HG03520 (cell line): ENCODE measurements at regions not wholly inside any gene's neighbourhood (a gene's known extent, or its start where the extent isn't known, plus 50 kb on each side); places are given as distances from the start of the nearest gene placed in this dataset.

Experiments
- ATAC-seq: cut with Tn5 transposase; IDR thresholded peaks from one replicate; pipeline ENCODE4 v1.9.1; 2021; ENCODE audit warnings: mild to moderate bottlenecking, moderate library complexity; ENCODE audit not compliant: unreplicated experiment

DNA sequence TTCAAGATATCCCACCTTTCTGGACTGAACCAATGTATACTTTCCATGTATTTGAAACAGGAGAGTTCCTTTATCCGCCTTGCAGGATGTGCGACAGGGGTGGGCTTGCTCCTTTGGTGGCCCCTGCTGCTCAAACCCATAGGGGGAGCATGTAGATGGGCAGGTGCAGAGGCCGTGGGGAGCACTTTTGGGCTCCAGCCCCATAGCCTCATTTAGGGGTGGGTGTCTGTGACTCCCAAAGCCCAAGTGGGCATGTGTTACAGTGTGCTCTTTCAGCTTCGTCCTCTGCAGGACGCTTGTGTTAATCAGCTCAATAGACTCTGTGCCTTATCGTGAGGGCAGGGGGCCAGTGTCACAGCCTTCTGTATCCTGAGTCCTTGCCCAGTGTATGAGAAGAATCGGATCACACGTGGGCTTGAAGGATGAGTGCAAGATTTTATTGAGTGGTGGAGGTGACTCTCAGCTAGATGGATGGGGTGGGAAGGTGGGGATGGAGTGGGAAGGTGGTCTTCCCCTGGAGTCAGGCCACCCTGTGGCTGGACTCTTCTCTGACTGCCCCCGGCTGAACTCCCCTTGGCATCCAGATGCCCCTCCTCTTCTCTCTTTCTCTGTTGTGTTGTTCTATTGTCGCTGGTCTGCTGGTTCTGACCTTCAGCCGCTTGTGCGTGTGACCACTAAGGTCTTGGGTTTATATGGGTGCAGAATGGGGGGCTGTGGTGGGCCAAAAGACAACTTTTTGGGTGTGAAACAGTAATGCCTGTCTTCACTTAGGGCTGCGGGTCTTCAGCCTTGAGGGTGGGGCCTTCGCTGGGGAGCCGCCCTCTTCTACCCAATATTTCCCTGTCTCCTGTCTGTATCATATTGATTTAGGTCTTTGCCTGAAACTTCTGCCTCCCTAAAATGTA, 262.2 kb downstream of the GLRX3 start:
- ATAC-seq: no peak

GRCh38 chr10:130399425-130399950, 263.3 kb downstream of the GLRX3 start:
- ATAC-seq: no peak

GRCh38 chr10:130400890-130401289, 264.7 kb downstream of the GLRX3 start:
- no peak for ATAC-seq

GRCh38 chr10:130401860-130402765, 265.9 kb downstream of the GLRX3 start:
- ATAC-seq: no peak

DNA sequence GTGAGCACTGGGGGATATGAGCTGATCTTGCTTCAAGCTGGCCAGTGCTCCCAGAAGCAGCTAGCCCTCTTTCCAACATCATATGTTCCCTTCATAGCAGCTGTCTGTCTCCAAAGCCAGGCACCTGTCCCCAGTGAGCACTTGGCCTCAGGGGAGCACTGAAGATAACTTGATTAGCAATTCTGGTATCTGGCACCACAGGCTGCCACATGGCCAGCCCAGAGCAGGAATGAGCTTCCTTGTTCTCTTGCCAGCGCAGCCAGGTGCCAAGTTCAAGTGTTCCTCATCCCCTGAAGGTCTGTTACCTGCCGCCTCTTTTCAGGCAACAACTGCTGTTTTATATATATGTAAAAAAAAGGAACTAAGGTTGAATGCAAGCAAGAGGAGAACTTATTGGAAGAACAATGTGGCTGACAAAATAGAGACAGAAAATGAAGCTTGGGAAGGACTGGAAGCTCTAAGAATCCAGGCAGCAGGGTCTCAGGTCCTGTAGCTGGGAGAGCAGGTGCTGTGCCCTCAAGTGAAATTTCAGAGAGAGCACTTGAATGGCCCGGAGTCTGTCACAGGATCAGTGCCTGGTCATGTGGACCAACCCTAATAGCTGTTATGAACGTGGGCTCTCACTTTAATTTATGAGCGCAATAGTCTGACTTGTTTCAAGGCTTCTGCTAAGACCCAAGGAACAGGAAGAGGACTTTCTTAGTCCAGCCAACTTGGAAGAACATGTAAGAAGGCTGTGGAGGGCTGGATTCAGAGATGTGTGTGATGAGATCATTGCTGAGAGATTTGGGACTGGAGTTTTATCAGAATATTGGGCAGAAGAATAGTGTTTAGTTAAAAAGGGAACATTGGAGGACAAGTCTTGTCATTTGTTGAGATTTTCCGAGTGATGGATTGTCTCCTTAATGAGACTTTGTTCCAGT, 267.2 kb downstream of the GLRX3 start:
- no peak for ATAC-seq

GRCh38 chr10:130404476-130405055, 268.4 kb downstream of the GLRX3 start:
- no peak for ATAC-seq

GRCh38 chr10:130407052-130407451, 270.9 kb downstream of the GLRX3 start:
- no peak for ATAC-seq

DNA sequence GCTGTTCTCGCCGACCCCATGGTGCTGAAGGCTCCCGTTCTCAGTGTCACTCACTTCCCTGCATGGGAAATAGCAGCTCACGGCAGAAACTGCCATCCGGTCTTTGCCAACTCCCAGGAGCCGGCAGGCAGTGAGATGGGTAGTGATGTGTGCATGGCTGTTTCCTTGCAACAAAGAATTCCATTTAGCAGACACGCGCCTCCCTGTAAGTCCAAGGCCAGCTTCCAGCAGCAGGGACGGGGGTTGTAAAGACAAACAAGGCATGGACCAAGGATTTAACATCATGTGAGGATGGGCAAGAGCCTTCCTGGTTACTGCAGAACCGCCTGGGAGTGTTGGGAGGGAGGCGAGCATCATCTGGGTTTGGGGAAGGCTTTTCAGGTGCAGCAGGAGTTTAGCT, 273.1 kb downstream of the GLRX3 start:
- no peak for ATAC-seq

DNA sequence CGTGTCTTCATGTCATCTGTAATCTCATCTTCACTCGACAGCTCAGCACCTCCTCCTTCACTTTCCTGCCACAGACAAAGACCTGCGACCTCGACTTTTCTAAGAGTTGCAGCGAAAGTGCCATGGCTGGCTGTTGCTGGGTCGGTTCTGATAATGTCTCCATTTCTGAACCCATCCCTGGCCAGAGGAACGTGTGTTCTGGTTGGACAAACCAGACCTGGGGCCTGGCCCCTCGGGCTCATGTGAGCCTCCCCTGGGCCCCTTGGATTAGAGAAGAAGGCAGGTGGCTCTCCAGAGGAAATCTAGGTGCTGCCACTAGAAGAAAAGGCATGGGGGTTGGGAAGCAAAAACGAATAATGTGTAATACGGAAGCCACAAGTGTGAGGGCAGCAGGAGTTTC, 273.7 kb downstream of the GLRX3 start:
- no peak for ATAC-seq

DNA sequence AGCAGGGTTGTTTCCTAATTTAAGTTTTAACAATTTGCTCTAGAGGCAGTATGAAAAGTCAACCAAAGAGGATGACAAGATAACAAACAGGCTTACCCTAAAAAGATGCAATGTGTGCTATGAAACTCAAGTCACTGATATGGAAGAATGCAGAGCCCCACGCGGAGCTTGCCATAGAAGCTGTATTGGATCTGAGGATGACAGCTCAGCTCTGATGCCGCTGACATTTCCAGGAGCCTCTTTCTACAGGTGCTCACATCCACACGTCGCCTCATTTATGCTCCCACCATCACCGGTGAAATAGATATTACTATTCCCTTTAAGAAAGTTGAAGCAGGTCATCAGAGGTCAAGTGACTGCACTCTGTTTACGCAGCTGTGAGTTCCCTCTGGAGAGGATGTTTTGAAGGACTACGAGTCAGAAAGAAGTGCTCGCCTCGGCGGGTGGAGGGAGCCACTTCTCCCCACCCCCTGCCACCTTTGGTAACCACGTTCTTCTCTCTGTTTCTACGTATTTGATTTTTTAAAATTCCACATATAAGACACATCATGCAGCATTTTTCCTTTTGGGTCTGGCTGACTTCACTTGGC, 275.4 kb downstream of the GLRX3 start:
- no peak for ATAC-seq

GRCh38 chr10:130412317-130412716, 276.1 kb downstream of the GLRX3 start:
- ATAC-seq: no peak

GRCh38 chr10:130416334-130417150, 280.4 kb downstream of the GLRX3 start:
- no peak for ATAC-seq

- ATAC-seq: no peak
Observed at GRCh38 chr10:130418731-130419130, 282.5 kb downstream of the GLRX3 start.

DNA sequence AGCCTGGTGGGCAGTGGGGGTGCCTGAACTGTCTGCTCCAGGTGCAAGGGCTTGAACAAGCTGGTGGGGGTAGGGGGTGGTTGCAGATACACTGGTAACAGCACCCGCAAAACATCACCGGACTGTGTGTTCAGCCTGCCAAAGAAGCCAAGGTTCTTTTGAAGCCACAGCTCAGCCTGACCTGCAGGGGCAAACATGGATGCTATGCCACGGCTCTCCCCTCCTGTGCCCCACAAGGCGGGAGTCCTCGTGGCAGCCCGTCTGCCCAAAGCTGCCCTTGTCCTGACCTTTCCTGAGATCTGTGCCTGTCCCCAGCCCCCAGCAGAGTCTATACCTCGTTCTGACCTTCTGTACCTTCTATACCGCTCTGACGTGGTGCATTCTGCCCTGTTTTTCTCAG, 285.7 kb downstream of the GLRX3 start:
- no peak for ATAC-seq

DNA sequence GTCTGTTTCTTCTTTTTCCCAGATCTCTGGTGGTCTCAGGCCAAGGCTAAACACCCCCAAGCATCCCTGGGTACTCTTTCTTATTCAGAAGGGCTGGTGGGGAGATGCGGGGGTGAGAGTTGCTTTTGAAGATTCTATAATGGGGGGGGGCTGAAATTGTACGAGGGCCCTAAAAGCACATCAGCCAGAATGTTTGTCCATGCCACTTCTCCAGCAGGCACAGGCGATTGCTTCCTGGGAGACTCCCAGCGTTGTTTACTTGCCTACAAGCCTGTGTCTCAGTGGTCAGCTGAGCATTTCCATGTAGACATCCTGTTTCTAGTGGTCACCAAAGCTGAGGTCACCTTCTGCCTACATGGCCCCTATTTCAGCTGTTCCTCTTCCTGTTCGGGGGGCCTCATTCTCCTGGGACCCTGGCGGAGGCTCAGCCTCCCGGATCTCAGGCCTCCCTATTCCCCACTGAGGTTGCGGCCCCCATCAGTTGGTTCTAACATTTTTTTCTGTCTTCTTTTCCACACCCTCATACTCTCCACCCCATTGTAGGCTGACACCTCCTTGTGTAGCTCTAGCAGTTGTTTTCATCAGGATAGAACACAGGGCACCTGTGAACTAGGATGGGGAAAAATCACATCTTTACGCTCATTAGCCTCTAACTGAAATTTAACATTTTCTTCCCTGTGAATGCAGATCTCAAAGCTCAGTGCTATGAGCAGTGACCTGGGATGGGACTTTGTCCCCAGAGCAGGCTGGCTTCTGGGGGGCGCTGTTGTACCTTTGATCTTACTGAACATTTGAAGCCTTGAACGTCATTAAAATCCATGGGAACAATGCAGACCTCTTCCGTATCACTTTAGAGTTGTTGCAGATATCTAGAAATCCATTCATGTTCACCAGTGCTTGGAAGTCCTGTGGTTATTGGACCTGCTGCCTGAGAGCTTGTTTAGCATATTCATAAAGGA, 286.5 kb downstream of the GLRX3 start:
- no peak for ATAC-seq

DNA sequence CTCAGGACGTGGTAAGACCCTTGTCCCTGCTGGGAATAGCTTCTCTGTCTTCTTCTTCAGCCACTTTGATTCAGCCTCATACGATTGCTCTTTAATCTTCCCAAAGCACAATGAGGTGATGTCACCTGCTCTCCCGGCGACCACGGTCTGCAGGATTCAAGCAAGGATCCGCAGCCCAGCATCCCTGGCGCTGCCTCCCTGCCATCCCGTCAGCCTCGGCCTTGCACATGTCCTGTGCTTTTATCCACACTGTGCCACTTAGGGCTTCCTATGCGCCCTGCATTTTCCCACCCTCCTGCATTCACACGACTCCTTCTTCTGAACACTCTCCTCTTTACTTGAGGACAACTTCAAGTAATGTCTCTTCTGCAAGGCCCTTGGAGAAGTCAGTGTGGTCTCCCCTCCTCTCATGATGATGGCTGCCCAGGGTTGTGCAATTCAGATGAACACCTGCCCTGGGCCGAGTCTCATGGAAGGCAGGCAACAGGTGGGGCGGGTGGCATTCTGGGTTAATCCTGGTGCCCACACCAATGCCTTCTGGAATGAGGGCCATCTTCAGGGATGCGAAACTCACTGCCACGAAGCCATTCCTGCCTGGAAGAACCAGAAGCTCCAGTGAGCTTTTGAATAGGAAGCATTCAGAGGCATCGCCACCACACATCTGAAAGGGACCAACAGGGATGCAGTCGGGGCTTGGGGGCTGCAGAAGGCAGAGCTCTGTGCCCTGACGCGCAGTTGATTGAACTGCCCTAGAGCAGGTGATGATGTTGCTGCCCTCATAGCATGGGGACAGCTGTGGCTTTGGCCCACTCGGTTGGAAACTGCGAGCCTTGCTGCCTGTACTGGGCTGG, 287.5 kb downstream of the GLRX3 start:
- no peak for ATAC-seq

DNA sequence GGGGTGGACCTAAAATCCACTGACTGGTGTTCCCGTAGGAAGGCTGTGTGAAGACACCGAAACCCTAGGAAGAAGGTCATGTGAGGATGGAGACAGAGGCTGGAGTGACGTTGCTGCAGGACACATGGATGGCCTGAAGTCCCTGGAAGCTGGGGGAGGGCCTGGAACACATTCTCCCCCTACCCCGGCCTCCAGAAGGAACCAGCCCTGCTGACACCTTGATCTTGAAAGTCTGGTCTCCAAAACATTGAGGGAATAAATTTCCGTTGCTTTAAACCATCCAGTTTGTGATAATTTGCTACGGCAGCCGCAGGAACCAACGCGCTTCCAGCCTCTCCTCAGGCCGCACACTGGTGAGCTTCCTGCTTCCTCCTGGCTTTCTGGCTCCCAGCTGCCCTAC, 288.2 kb downstream of the GLRX3 start:
- ATAC-seq: no peak
